ENCODE measurements at regions not wholly inside any gene's neighbourhood (a gene's known extent, or its start where the extent isn't known, plus 50 kb on each side); places are given as distances from the start of the nearest gene placed in this dataset.

DNA sequence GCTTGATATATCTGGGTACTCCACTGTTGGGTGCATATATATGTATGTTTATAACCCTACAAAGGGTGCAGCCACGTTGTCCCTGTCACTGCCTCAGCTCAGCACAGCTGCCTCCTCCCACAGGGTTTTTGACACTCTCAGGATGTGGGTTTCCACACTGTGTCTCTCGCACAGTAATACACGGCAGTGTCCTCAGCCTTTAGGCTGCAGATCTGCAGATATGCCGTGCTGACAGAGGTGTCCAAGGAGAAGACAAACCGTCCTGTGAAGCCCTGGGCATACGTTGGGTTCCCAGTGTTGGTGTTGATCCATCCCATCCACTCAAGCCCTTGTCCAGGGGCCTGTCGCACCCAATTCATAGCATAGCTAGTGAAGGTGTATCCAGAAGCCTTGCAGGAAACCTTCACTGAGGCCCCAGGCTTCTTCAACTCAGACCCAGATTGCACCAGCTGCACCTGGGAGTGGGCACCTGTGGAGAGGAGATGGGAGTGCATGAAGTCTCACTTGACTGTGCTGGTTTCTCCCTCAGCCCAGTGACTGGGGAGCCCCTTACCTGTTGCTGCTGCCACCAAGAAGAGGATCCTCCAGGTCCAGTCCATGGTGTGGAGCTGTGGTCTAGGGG is 498.7 kb downstream of the TMEM121 start:
- TF ChIP-seq POLR2A (IDR thresholded peaks at IDR 0.05): no peak
- TF ChIP-seq, protein P1, sequence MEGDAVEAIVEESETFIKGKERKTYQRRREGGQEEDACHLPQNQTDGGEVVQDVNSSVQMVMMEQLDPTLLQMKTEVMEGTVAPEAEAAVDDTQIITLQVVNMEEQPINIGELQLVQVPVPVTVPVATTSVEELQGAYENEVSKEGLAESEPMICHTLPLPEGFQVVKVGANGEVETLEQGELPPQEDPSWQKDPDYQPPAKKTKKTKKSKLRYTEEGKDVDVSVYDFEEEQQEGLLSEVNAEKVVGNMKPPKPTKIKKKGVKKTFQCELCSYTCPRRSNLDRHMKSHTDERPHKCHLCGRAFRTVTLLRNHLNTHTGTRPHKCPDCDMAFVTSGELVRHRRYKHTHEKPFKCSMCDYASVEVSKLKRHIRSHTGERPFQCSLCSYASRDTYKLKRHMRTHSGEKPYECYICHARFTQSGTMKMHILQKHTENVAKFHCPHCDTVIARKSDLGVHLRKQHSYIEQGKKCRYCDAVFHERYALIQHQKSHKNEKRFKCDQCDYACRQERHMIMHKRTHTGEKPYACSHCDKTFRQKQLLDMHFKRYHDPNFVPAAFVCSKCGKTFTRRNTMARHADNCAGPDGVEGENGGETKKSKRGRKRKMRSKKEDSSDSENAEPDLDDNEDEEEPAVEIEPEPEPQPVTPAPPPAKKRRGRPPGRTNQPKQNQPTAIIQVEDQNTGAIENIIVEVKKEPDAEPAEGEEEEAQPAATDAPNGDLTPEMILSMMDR (IDR thresholded peaks at IDR 0.05): no peak
